ENCODE measurements at regions not wholly inside any gene's neighbourhood (a gene's known extent, or its start where the extent isn't known, plus 50 kb on each side); places are given as distances from the start of the nearest gene placed in this dataset.

DNA sequence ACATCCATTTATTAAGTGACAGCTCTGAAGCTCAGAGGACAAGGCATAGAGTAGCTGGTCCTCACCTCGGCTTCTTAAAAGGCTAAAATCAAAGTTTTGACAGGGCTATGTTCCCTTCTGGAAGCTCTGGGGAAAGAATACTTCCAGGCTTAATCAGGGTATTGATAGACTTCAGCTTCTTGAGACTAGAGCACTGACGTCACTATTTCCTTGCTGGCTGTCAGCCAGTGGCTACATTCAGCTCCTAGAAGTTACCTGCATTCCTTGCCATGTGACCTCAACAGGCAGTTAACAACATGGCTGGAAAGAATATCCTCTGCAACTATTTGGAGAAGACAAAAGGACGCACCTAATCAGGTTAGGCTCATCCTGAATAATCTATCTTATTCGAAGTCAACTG, 1144.8 kb downstream of the ADGRL3 start:
- TF ChIP-seq MEF2A (IDR thresholded peaks at IDR 0.05; ENCODE audit: borderline replicate concordance, low read depth) (no peak), EP300 (IDR thresholded peaks at IDR 0.05; ENCODE audit: borderline replicate concordance in 1 of 2, low read depth in 1 of 2, low read length in 1 of 2) (no peak), RAD21 (IDR thresholded peaks at IDR 0.05; ENCODE audit: low read length) (no peak), USF2 (IDR thresholded peaks at IDR 0.05; ENCODE audit: borderline replicate concordance, low read depth, low read length) (no peak), NRF1 (IDR thresholded peaks at IDR 0.05; ENCODE audit: low read depth, low read length) (no peak), CHD2 (IDR thresholded peaks at IDR 0.05; ENCODE audit: low read length, partially characterized antibody) (no peak), CTCF (IDR thresholded peaks at IDR 0.05) (no peak), RFX5 (IDR thresholded peaks at IDR 0.05; ENCODE audit: low read length) (no peak), NFIC (IDR thresholded peaks at IDR 0.05; ENCODE audit: borderline replicate concordance) (no peak), POLR2AphosphoS5 (IDR thresholded peaks at IDR 0.05; ENCODE audit: low read depth, low read length) (no peak)
